H9 (cell line): ENCODE measurements at regions not wholly inside any gene's neighbourhood (a gene's known extent, or its start where the extent isn't known, plus 50 kb on each side); places are given as distances from the start of the nearest gene placed in this dataset.

Source experiments
- DNase-seq: peaks from one replicate; pipeline ENCODE4 v3.0.0-alpha.2; 2017
- H2AFZ ChIP-seq: one replicate; pipeline ENCODE4 v1.6.1; 2013; ENCODE audit warnings: mild to moderate bottlenecking, low read length, control low read depth, moderate library complexity
- H2AK5ac ChIP-seq: 2 replicates; pipeline ENCODE4 v1.6.1; 2013; ENCODE audit warnings: low read length, control low read depth, mixed read lengths; ENCODE audit not compliant: insufficient read length
- H2BK120ac ChIP-seq: one replicate; pipeline ENCODE4 v1.6.1; 2013; ENCODE audit warnings: low read depth, mild to moderate bottlenecking, low read length, control low read depth, inconsistent platforms; ENCODE audit not compliant: poor library complexity, severe bottlenecking
- H2BK12ac ChIP-seq: 2 replicates; pipeline ENCODE4 v1.6.1; 2013; ENCODE audit warnings: low read length, control low read depth, mixed read lengths, low read depth; ENCODE audit not compliant: insufficient read length
- H2BK15ac ChIP-seq: 2 replicates; pipeline ENCODE4 v1.6.1; 2013; ENCODE audit warnings: low read depth, low read length, control low read depth
- H2BK20ac ChIP-seq: one replicate; pipeline ENCODE4 v1.6.1; 2013; ENCODE audit warnings: low read depth, mild to moderate bottlenecking, low read length, control low read depth, inconsistent platforms; ENCODE audit not compliant: poor library complexity, severe bottlenecking
- H2BK5ac ChIP-seq: 2 replicates; pipeline ENCODE4 v1.6.1; 2013; ENCODE audit warnings: low read length, control low read depth, mixed read lengths; ENCODE audit not compliant: insufficient read length
- H3K14ac ChIP-seq: 2 replicates; pipeline ENCODE4 v1.6.1; 2013; ENCODE audit warnings: low read length, control low read depth; ENCODE audit not compliant: insufficient read depth
- H3K18ac ChIP-seq: 2 replicates; pipeline ENCODE4 v1.6.1; 2013; ENCODE audit warnings: low read depth, mild to moderate bottlenecking, mixed read lengths, low read length, control low read depth; ENCODE audit not compliant: insufficient read length
- H3K23ac ChIP-seq: 2 replicates; pipeline ENCODE4 v1.6.1; 2013; ENCODE audit warnings: low read length, control low read depth, mixed read lengths, low read depth; ENCODE audit not compliant: insufficient read length
- H3K23me2 ChIP-seq: 2 replicates; pipeline ENCODE4 v1.6.1; 2013; ENCODE audit warnings: low read depth, mild to moderate bottlenecking, mixed read lengths, low read length, control low read depth; ENCODE audit not compliant: insufficient read length, poor library complexity, severe bottlenecking
- H3K27ac ChIP-seq: 2 replicates; pipeline ENCODE4 v1.5.1; 2013; ENCODE audit warnings: low read length, control low read depth, mixed read lengths, low read depth; ENCODE audit not compliant: insufficient read length
- H3K27me3 ChIP-seq: 2 replicates; pipeline ENCODE4 v1.6.1; 2013; ENCODE audit warnings: low read length, control low read depth, inconsistent platforms; ENCODE audit not compliant: insufficient read depth
- H3K4ac ChIP-seq: 2 replicates; pipeline ENCODE4 v1.6.1; 2013; ENCODE audit warnings: low read depth, mild to moderate bottlenecking, control low read depth, inconsistent platforms, low read length, moderate library complexity
- H3K4me1 ChIP-seq: 2 replicates; pipeline ENCODE4 v1.6.1; 2013; ENCODE audit warnings: low read length, control low read depth, inconsistent platforms; ENCODE audit not compliant: insufficient read depth
- H3K4me2 ChIP-seq: 2 replicates; pipeline ENCODE4 v1.6.1; 2013; ENCODE audit warnings: low read length, control low read depth, mixed read lengths; ENCODE audit not compliant: insufficient read length, insufficient read depth
- H3K56ac ChIP-seq: 2 replicates; pipeline ENCODE4 v1.6.1; 2013; ENCODE audit warnings: low read depth, mild to moderate bottlenecking, mixed read lengths, low read length, control low read depth; ENCODE audit not compliant: insufficient read length
- H3K79me1 ChIP-seq: 2 replicates; pipeline ENCODE4 v1.6.1; 2013; ENCODE audit warnings: low read depth, mild to moderate bottlenecking, moderate library complexity, low read length, control low read depth, inconsistent platforms; ENCODE audit not compliant: insufficient read depth, poor library complexity, severe bottlenecking
- H3K79me2 ChIP-seq: 2 replicates; pipeline ENCODE4 v1.6.1; 2013; ENCODE audit warnings: low read length, control low read depth, inconsistent platforms; ENCODE audit not compliant: insufficient read depth
- H3K9ac ChIP-seq: 2 replicates; pipeline ENCODE4 v1.6.1; 2013; ENCODE audit warnings: low read length, control low read depth, mixed read lengths; ENCODE audit not compliant: insufficient read length; ENCODE audit errors: extremely low read depth
- H3K9me3 ChIP-seq: one replicate; pipeline ENCODE4 v1.6.1; 2013; ENCODE audit warnings: low read depth, low read length, inconsistent platforms; ENCODE audit not compliant: control insufficient read depth
- H3T11ph ChIP-seq: one replicate; pipeline ENCODE4 v1.6.1; 2013; ENCODE audit warnings: mild to moderate bottlenecking, low read length, control low read depth, inconsistent platforms
- H4K20me1 ChIP-seq: one replicate; pipeline ENCODE4 v1.6.1; 2013; ENCODE audit not compliant: control insufficient read depth, insufficient read length, insufficient read depth
- H4K5ac ChIP-seq: 2 replicates; pipeline ENCODE4 v1.6.1; 2013; ENCODE audit warnings: low read depth, mild to moderate bottlenecking, mixed read lengths, low read length, control low read depth; ENCODE audit not compliant: insufficient read length
- H4K8ac ChIP-seq: replicated peaks from 2 replicates; pipeline ENCODE4 v1.6.1; 2013; ENCODE audit warnings: low read length, control low read depth, mixed read lengths, low read depth; ENCODE audit not compliant: insufficient read length
- H4K91ac ChIP-seq: 2 replicates; pipeline ENCODE4 v1.6.1; 2013; ENCODE audit warnings: low read depth, mild to moderate bottlenecking, moderate library complexity, mixed read lengths, low read length, control low read depth; ENCODE audit not compliant: insufficient read length
- H3K27ac Mint-ChIP-seq, 3 experiments: 2 replicates in 2 of 3; 3 replicates in 1 of 3; pipeline ENCODE4 v1.8.0; 2020 to 2021; ENCODE audit warnings: mixed read lengths in 3 of 3, mild to moderate bottlenecking in 1 of 3, moderate library complexity in 1 of 3
- H3K27me3 Mint-ChIP-seq: 2 replicates; pipeline ENCODE4 v1.8.0; 2021; ENCODE audit warnings: low read depth, mild to moderate bottlenecking, moderate library complexity, mixed read lengths
- H3K36me3 Mint-ChIP-seq, 3 experiments: 2 replicates in 2 of 3; 3 replicates in 1 of 3; pipeline ENCODE4 v1.8.0; 2020 to 2021; ENCODE audit warnings: low read depth in 3 of 3, mixed read lengths in 3 of 3; ENCODE audit not compliant: insufficient read depth in 1 of 3
- H3K4me1 Mint-ChIP-seq, 2 experiments: 2 replicates each; pipeline ENCODE4 v1.8.0; 2020; ENCODE audit warnings: mixed read lengths in 2 of 2
- H3K4me3 Mint-ChIP-seq, 2 experiments: 2 replicates in 1 of 2; 3 replicates in 1 of 2; pipeline ENCODE4 v1.8.0; 2020 to 2021; ENCODE audit warnings: mild to moderate bottlenecking in 2 of 2, mixed read lengths in 2 of 2, moderate library complexity in 1 of 2
- H3K9me3 Mint-ChIP-seq, 2 experiments: 2 replicates in 1 of 2; 3 replicates in 1 of 2; pipeline ENCODE4 v1.8.0; 2020; ENCODE audit warnings: mild to moderate bottlenecking in 2 of 2, mixed read lengths in 2 of 2, moderate library complexity in 1 of 2
- WGBS: extraction: QIAGEN DNeasy Blood & Tissue Kit; methylation state at CpG from one replicate; pipeline ENCODE4 v1.1.7; 2013; ENCODE audit warnings: missing lambda C conversion rate, low lambda C conversion rate, mixed read lengths; ENCODE audit not compliant: insufficient read length; ENCODE audit errors: extremely low coverage; 5-methylcytosine and 5-hydroxymethylcytosine counted together
- TF ChIP-seq, protein P1 (sequence below): fragments of 200-600 bp; sonication (generic); conservative IDR thresholded peaks from 3 replicates; pipeline ENCODE4 v1.8.0; 2021; ENCODE audit warnings: antibody characterized with exemption, mild to moderate bottlenecking

DNA sequence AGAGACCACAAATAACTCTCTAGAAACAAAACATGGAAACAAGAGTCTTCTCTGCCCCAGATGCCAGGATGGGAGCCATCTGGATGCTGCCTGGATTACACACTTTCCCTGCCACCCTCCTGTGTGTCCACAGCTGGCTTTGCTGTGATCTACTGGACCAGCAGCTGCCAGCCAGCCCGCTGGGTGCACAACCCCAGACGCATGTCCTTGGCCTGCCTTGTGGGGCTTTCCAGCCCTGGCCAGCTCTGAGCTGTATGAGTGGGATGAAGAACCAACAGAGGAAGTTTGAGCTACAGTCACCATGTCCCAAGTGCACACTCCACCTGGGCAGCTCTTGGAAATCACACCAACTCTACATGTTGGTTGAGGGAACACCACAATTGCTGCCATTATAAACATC lies 57.0 kb upstream of the TNRC6C start:
- Histone ChIP-seq H4K8ac (no peak overlapping the region), H3K18ac (no peak overlapping the region), H4K5ac (no peak overlapping the region), H2BK15ac (no peak overlapping the region), H3K23me2 (no peaks in the 10 kb centered on the region), H3K4me2 (no peak overlapping the region), H3T11ph (no peak overlapping the region), H3K14ac (no peak overlapping the region), H3K23ac (no peak overlapping the region), H3K27ac (no peak overlapping the region), H4K20me1 (no peaks in the 10 kb centered on the region), H2BK20ac (no peak overlapping the region), H3K56ac (no peak overlapping the region), H2BK5ac (no peak overlapping the region), H3K4ac (no peak overlapping the region), H3K79me1 (no peaks in the 10 kb centered on the region), H4K91ac (no peak overlapping the region), H3K4me1 (no peaks in the 10 kb centered on the region), H3K27me3 (no peaks in the 10 kb centered on the region), H2BK120ac (no peak overlapping the region), H2AFZ (no peak overlapping the region), H3K9ac (no peak overlapping the region), H3K9me3 (no peaks in the 10 kb centered on the region), H3K79me2 (no peaks in the 10 kb centered on the region), H2BK12ac (no peak overlapping the region), H2AK5ac (no peak overlapping the region)
- DNase-seq = no peak
- no CpG with 5 or more reads among the region's 2 CpGs for WGBS
- no peak overlapping the region for H3K4me3 Mint-ChIP-seq
- TF ChIP-seq, protein P1, sequence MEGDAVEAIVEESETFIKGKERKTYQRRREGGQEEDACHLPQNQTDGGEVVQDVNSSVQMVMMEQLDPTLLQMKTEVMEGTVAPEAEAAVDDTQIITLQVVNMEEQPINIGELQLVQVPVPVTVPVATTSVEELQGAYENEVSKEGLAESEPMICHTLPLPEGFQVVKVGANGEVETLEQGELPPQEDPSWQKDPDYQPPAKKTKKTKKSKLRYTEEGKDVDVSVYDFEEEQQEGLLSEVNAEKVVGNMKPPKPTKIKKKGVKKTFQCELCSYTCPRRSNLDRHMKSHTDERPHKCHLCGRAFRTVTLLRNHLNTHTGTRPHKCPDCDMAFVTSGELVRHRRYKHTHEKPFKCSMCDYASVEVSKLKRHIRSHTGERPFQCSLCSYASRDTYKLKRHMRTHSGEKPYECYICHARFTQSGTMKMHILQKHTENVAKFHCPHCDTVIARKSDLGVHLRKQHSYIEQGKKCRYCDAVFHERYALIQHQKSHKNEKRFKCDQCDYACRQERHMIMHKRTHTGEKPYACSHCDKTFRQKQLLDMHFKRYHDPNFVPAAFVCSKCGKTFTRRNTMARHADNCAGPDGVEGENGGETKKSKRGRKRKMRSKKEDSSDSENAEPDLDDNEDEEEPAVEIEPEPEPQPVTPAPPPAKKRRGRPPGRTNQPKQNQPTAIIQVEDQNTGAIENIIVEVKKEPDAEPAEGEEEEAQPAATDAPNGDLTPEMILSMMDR = no peak
- no peaks in the 10 kb centered on the region for H3K9me3 Mint-ChIP-seq
- H3K27me3 Mint-ChIP-seq = peaks cover 3% of the 10 kb centered on the region
- H3K27ac Mint-ChIP-seq = no peak overlapping the region
- no peaks in the 10 kb centered on the region; a peak in 1 of 7 replicates for H3K36me3 Mint-ChIP-seq
- H3K4me1 Mint-ChIP-seq = peaks cover 0 to 6% of the 10 kb centered on the region in 2 experiments; a peak in 3 of 4 replicates
